ENCODE measurements at regions not wholly inside any gene's neighbourhood (a gene's known extent, or its start where the extent isn't known, plus 50 kb on each side); places are given as distances from the start of the nearest gene placed in this dataset.

DNA sequence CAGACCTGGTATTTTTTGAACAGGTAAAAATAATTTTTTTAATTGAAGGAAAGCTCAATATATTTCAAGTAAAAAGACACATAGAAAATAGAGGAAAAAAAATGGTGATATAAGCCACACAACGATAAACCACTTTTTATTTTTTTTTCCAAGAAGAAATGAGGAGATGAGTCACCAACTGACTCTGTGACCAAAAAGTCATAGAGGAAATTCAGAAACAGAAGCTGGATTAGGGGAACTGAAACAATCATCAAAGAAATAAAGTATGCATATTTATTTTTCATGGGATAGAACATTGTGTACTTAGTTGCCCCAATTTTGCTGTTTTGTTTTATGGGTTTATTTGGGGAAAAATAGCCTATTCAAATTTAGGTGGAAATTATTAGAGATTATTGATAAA is 176.8 kb upstream of the AGR3 start:
- TF ChIP-seq ZFP30 (CRISPR knock-in tag; IDR thresholded peaks at IDR 0.05): no peak
- no peak for TF ChIP-seq ARNTL (CRISPR knock-in tag; IDR thresholded peaks at IDR 0.05; ENCODE audit: borderline replicate concordance, low read depth)
- TF ChIP-seq CREB5 (CRISPR knock-in tag; IDR thresholded peaks at IDR 0.05; ENCODE audit: low read depth): no peak
- TF ChIP-seq POU6F1 (CRISPR knock-in tag; IDR thresholded peaks at IDR 0.05; ENCODE audit: borderline replicate concordance, low read depth): no peak
- TF ChIP-seq ZNF8 (CRISPR knock-in tag; IDR thresholded peaks at IDR 0.05): no peak
- no peak for TF ChIP-seq RARB (CRISPR knock-in tag; IDR thresholded peaks at IDR 0.05)
- no peak for TF ChIP-seq SNAI2 (CRISPR knock-in tag; IDR thresholded peaks at IDR 0.05)

Data from SK-N-SH treated with all-trans-retinoic acid at 6 μM for 48 hours (cell line).